ENCODE measurements at regions not wholly inside any gene's neighbourhood (a gene's known extent, or its start where the extent isn't known, plus 50 kb on each side); places are given as distances from the start of the nearest gene placed in this dataset.
"Not testable (repeated sequence)": the region's sequence is repeated elsewhere in the genome, so short reads cannot be mapped to it uniquely, and the experiment has no call there.

GRCh38 chr2:87485455-87485854 lies 262.4 kb upstream of the PLGLB2 start:
- H3K79me2 ChIP-seq (ENCODE audit: control insufficient read depth, insufficient read depth, low read length), result peaks cover 59% of the 10 kb centered on the region
- H4K20me1 ChIP-seq (ENCODE audit: control insufficient read depth, extremely low read depth, insufficient read depth, low read length); H3K36me3 ChIP-seq (ENCODE audit: control insufficient read depth in 2 of 2, extremely low read depth in 1 of 2, insufficient read depth in 2 of 2, low read length in 2 of 2); H2AFZ ChIP-seq (ENCODE audit: control insufficient read depth, low read length); H3K4me1 ChIP-seq (ENCODE audit: control insufficient read depth, extremely low read depth, insufficient read depth, low read length); H3K9me3 ChIP-seq (ENCODE audit: control insufficient read depth, low read depth, low read length); H3K9ac ChIP-seq (ENCODE audit: control insufficient read depth, extremely low read depth, insufficient read depth, low read length); DNase-seq (ENCODE audit: low read depth, low spot score); H3K27me3 ChIP-seq (ENCODE audit: control insufficient read depth, extremely low read depth, insufficient read depth, low read length); FAIRE-seq; H3K4me3 ChIP-seq (ENCODE audit: control insufficient read depth in 2 of 3, extremely low read depth in 1 of 3, insufficient read depth in 2 of 3, low read depth in 1 of 3, low read length in 3 of 3); H3K4me2 ChIP-seq (ENCODE audit: control insufficient read depth, extremely low read depth, insufficient read depth, low read depth, low read length); H3K9me1 ChIP-seq (ENCODE audit: control insufficient read depth, extremely low read depth, insufficient read depth, low read length); H3K27ac ChIP-seq (ENCODE audit: control insufficient read depth, insufficient read depth, low read length); dilution Hi-C loops (cut with MboI; ENCODE audit: extremely low pct_ligation_motif_present, low sequenced_read_pairs): not testable (repeated sequence)

GRCh38 chr2:87485884-87486283 lies 262.0 kb upstream of the PLGLB2 start:
- H3K9ac ChIP-seq (ENCODE audit: control insufficient read depth, extremely low read depth, insufficient read depth, low read length); H2AFZ ChIP-seq (ENCODE audit: control insufficient read depth, low read length); H3K36me3 ChIP-seq (ENCODE audit: control insufficient read depth in 2 of 2, extremely low read depth in 1 of 2, insufficient read depth in 2 of 2, low read length in 2 of 2); FAIRE-seq; H3K4me3 ChIP-seq (ENCODE audit: control insufficient read depth in 2 of 3, extremely low read depth in 1 of 3, insufficient read depth in 2 of 3, low read depth in 1 of 3, low read length in 3 of 3); dilution Hi-C loops (cut with MboI; ENCODE audit: extremely low pct_ligation_motif_present, low sequenced_read_pairs); H3K9me1 ChIP-seq (ENCODE audit: control insufficient read depth, extremely low read depth, insufficient read depth, low read length); H3K9me3 ChIP-seq (ENCODE audit: control insufficient read depth, low read depth, low read length); H3K27ac ChIP-seq (ENCODE audit: control insufficient read depth, insufficient read depth, low read length); DNase-seq (ENCODE audit: low read depth, low spot score); H4K20me1 ChIP-seq (ENCODE audit: control insufficient read depth, extremely low read depth, insufficient read depth, low read length); H3K4me2 ChIP-seq (ENCODE audit: control insufficient read depth, extremely low read depth, insufficient read depth, low read depth, low read length); H3K27me3 ChIP-seq (ENCODE audit: control insufficient read depth, extremely low read depth, insufficient read depth, low read length); H3K4me1 ChIP-seq (ENCODE audit: control insufficient read depth, extremely low read depth, insufficient read depth, low read length): not testable (repeated sequence)
- H3K79me2 ChIP-seq (ENCODE audit: control insufficient read depth, insufficient read depth, low read length), result peaks cover 58% of the 10 kb centered on the region

DNA sequence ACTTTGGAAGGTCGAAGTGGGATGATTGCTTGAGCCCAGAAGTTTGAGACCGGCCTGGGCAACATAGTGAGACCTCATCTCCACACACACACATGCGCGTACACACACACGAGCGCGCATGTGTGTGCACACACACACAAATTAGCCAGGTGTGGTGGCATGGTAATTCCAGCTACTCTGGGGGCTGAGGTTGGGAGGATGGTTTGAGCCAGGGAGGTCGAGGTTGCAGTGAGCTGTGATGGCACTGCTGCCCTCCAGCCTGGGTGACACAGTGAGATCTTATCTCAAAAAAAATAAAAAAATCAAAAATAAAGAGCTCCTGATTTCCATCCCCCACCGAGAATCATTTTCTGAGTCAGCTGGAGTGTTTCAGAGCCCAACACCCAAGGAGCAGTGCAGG lies 261.5 kb upstream of the PLGLB2 start:
- DNase-seq (ENCODE audit: low read depth, low spot score); H3K27me3 ChIP-seq (ENCODE audit: control insufficient read depth, extremely low read depth, insufficient read depth, low read length); H3K4me3 ChIP-seq (ENCODE audit: control insufficient read depth in 2 of 3, extremely low read depth in 1 of 3, insufficient read depth in 2 of 3, low read depth in 1 of 3, low read length in 3 of 3); H4K20me1 ChIP-seq (ENCODE audit: control insufficient read depth, extremely low read depth, insufficient read depth, low read length); H3K4me1 ChIP-seq (ENCODE audit: control insufficient read depth, extremely low read depth, insufficient read depth, low read length); H3K9ac ChIP-seq (ENCODE audit: control insufficient read depth, extremely low read depth, insufficient read depth, low read length); H3K9me3 ChIP-seq (ENCODE audit: control insufficient read depth, low read depth, low read length); H3K4me2 ChIP-seq (ENCODE audit: control insufficient read depth, extremely low read depth, insufficient read depth, low read depth, low read length); FAIRE-seq; H3K36me3 ChIP-seq (ENCODE audit: control insufficient read depth in 2 of 2, extremely low read depth in 1 of 2, insufficient read depth in 2 of 2, low read length in 2 of 2); H3K9me1 ChIP-seq (ENCODE audit: control insufficient read depth, extremely low read depth, insufficient read depth, low read length); H2AFZ ChIP-seq (ENCODE audit: control insufficient read depth, low read length); dilution Hi-C loops (cut with MboI; ENCODE audit: extremely low pct_ligation_motif_present, low sequenced_read_pairs): not testable (repeated sequence)
- Histone ChIP-seq H3K27ac (ENCODE audit: control insufficient read depth, insufficient read depth, low read length) (peak overlapping the region; percentile 20), H3K79me2 (ENCODE audit: control insufficient read depth, insufficient read depth, low read length) (peaks cover 58% of the 10 kb centered on the region)

- H3K4me1 ChIP-seq (ENCODE audit: control insufficient read depth, extremely low read depth, insufficient read depth, low read length); H3K4me3 ChIP-seq (ENCODE audit: control insufficient read depth in 2 of 3, extremely low read depth in 1 of 3, insufficient read depth in 2 of 3, low read depth in 1 of 3, low read length in 3 of 3); H4K20me1 ChIP-seq (ENCODE audit: control insufficient read depth, extremely low read depth, insufficient read depth, low read length); H3K9ac ChIP-seq (ENCODE audit: control insufficient read depth, extremely low read depth, insufficient read depth, low read length); H2AFZ ChIP-seq (ENCODE audit: control insufficient read depth, low read length); H3K36me3 ChIP-seq (ENCODE audit: control insufficient read depth in 2 of 2, extremely low read depth in 1 of 2, insufficient read depth in 2 of 2, low read length in 2 of 2); H3K27me3 ChIP-seq (ENCODE audit: control insufficient read depth, extremely low read depth, insufficient read depth, low read length); DNase-seq (ENCODE audit: low read depth, low spot score); H3K9me3 ChIP-seq (ENCODE audit: control insufficient read depth, low read depth, low read length); H3K27ac ChIP-seq (ENCODE audit: control insufficient read depth, insufficient read depth, low read length); FAIRE-seq; H3K4me2 ChIP-seq (ENCODE audit: control insufficient read depth, extremely low read depth, insufficient read depth, low read depth, low read length); H3K9me1 ChIP-seq (ENCODE audit: control insufficient read depth, extremely low read depth, insufficient read depth, low read length); dilution Hi-C loops (cut with MboI; ENCODE audit: extremely low pct_ligation_motif_present, low sequenced_read_pairs): not testable (repeated sequence)
- peaks cover 59% of the 10 kb centered on the region for H3K79me2 ChIP-seq (ENCODE audit: control insufficient read depth, insufficient read depth, low read length)
Measured at GRCh38 chr2:87488021-87488420, 259.9 kb upstream of the PLGLB2 start.

DNA sequence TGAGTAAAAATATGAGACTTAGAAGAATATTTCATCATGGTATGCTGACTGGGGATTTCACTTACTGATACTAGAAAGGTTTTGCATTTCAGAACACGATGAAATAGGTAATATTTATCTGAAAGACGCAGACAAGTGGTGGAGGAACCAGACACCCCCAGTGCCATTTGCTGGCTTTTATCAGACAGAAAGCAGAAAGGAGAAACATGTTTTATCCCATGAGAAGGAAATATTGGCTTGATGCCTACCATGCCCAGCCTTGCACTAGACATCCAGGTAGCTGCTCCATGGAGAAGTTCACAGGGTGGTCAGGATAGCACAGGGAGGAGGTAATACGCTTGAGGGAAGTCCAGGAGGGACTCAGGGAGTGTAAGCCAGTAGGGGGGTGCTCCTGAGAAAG lies 258.9 kb upstream of the PLGLB2 start:
- H3K9me1 ChIP-seq (ENCODE audit: control insufficient read depth, extremely low read depth, insufficient read depth, low read length); H3K9ac ChIP-seq (ENCODE audit: control insufficient read depth, extremely low read depth, insufficient read depth, low read length); dilution Hi-C loops (cut with MboI; ENCODE audit: extremely low pct_ligation_motif_present, low sequenced_read_pairs); H3K4me3 ChIP-seq (ENCODE audit: control insufficient read depth in 2 of 3, extremely low read depth in 1 of 3, insufficient read depth in 2 of 3, low read depth in 1 of 3, low read length in 3 of 3); H3K9me3 ChIP-seq (ENCODE audit: control insufficient read depth, low read depth, low read length); FAIRE-seq; H4K20me1 ChIP-seq (ENCODE audit: control insufficient read depth, extremely low read depth, insufficient read depth, low read length); H3K4me2 ChIP-seq (ENCODE audit: control insufficient read depth, extremely low read depth, insufficient read depth, low read depth, low read length); H3K4me1 ChIP-seq (ENCODE audit: control insufficient read depth, extremely low read depth, insufficient read depth, low read length); DNase-seq (ENCODE audit: low read depth, low spot score); H2AFZ ChIP-seq (ENCODE audit: control insufficient read depth, low read length); H3K27me3 ChIP-seq (ENCODE audit: control insufficient read depth, extremely low read depth, insufficient read depth, low read length); H3K27ac ChIP-seq (ENCODE audit: control insufficient read depth, insufficient read depth, low read length); H3K36me3 ChIP-seq (ENCODE audit: control insufficient read depth in 2 of 2, extremely low read depth in 1 of 2, insufficient read depth in 2 of 2, low read length in 2 of 2): not testable (repeated sequence)
- peaks cover 59% of the 10 kb centered on the region for H3K79me2 ChIP-seq (ENCODE audit: control insufficient read depth, insufficient read depth, low read length)
